AG09309 (cell line): ENCODE measurements at regions not wholly inside any gene's neighbourhood (a gene's known extent, or its start where the extent isn't known, plus 50 kb on each side); places are given as distances from the start of the nearest gene placed in this dataset.

Experiments
- DNase-seq: peaks from one replicate; pipeline ENCODE4 v3.0.0-alpha.2; 2010; ENCODE audit warnings: low read depth
- H3K4me3 ChIP-seq: 2 replicates; pipeline ENCODE4 v1.5.1; 2011; ENCODE audit warnings: mild to moderate bottlenecking, low read depth, low read length, moderate library complexity; ENCODE audit not compliant: control insufficient read depth
- TF ChIP-seq, protein P1 (sequence below): IDR thresholded peaks from 2 replicates; pipeline ENCODE4 v1.5.1; 2011; ENCODE audit warnings: mild to moderate bottlenecking, low read depth, low read length, inconsistent platforms; ENCODE audit not compliant: insufficient read depth, control insufficient read depth; ENCODE audit errors: missing control alignments

DNA sequence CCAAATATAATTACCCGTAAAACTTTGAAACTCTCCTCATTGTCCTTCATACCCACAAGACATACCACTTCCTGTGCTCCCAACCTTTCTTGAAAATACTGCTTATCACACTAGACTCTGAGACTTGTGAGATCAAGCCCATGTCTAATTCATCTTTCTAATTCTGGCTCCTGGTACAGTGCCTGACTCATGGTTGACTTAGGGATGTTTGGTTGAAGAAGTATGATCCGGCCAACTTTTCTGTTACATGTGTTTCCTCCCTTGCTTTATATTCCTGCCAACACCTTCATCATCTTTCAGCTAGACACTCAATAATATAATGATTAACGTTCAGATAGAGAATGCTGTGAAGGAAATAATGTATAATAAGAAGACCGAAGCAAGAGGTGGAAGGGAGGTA, 58.2 kb downstream of the MEX3B start:
- H3K4me3 ChIP-seq: no peak overlapping the region
- DNase-seq: no peak
- TF ChIP-seq, protein P1, sequence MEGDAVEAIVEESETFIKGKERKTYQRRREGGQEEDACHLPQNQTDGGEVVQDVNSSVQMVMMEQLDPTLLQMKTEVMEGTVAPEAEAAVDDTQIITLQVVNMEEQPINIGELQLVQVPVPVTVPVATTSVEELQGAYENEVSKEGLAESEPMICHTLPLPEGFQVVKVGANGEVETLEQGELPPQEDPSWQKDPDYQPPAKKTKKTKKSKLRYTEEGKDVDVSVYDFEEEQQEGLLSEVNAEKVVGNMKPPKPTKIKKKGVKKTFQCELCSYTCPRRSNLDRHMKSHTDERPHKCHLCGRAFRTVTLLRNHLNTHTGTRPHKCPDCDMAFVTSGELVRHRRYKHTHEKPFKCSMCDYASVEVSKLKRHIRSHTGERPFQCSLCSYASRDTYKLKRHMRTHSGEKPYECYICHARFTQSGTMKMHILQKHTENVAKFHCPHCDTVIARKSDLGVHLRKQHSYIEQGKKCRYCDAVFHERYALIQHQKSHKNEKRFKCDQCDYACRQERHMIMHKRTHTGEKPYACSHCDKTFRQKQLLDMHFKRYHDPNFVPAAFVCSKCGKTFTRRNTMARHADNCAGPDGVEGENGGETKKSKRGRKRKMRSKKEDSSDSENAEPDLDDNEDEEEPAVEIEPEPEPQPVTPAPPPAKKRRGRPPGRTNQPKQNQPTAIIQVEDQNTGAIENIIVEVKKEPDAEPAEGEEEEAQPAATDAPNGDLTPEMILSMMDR: no peak

DNA sequence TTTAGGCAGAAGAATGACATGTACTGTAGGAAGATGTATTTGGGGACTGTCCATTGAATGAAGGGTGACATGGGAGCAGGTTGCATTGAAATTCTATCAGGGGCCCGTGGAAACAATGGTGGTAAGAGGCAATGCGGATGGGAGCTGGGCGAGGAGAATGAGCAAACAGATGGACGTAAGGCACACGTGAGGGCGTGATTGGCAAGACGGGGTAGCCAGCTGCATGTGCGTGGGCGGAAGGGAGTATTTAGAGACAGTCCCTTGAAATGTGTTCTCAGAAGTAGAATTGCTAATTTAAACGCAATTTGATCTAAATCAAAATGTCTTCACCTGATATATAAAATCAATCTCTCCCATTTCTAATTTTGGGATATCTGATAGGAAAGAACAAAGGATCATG, 62.3 kb downstream of the MEX3B start:
- TF ChIP-seq, protein P1: no peak
- no peak for DNase-seq
- H3K4me3 ChIP-seq: no peak overlapping the region

DNA sequence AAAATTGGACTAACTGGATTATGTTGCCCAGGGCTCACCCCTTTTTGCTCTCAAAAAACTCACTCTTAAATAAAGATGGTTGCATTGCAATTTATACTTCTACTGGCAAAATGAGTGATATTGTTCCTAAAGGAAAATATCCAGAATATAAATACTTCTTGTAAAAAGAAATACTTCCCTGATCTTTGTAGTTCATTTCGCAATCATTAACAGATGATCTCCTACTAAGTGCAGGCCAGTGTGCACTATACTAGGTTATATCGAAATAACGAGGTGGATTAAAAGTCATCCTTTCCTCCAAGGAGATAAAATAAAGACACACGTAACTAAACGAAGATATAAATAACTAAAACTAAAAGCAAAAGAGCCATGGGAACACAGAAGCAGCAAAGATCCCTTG, 63.0 kb downstream of the MEX3B start:
- no peak for DNase-seq
- TF ChIP-seq, protein P1: no peak
- no peak overlapping the region for H3K4me3 ChIP-seq

DNA sequence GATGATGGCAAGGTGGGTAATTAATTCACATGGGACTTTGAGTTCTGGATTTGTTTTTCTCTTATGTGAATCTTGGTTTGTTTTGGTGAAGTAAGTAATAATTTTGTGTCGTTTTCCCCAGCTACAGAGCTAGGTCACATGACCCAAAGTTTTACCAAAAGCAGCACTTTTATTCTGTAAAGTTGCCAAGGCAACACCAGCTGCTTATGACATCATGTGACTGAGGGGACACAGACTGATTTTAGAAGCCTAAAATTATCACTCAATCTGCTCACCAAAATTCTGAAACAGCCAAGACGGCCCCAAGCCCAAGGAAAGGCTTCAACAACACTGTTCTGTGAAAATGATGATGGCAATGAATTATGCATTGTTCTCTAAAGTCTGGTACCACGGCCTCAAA, 63.9 kb downstream of the MEX3B start:
- no peak for DNase-seq
- H3K4me3 ChIP-seq: no peak overlapping the region
- TF ChIP-seq, protein P1: no peak

DNA sequence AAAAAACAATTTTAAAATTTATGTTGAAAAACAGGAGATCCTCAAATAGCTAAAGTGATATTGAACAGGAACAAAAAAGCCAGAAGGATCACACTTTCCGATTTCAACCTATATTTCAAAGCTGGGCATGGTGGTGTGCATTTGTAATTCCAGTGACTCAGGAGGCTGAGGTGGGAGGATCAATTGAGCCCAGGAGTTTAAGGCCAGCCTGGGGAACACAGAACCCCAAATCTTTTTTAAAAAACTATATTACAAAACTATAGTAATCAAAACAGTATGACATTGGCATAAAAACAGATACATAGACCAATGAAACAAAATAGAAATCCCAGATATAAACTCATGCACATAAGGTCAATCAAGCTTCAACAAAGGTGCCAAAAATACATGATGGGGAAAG, 68.4 kb downstream of the MEX3B start:
- TF ChIP-seq, protein P1: no peak
- DNase-seq: no peak
- no peak overlapping the region for H3K4me3 ChIP-seq

DNA sequence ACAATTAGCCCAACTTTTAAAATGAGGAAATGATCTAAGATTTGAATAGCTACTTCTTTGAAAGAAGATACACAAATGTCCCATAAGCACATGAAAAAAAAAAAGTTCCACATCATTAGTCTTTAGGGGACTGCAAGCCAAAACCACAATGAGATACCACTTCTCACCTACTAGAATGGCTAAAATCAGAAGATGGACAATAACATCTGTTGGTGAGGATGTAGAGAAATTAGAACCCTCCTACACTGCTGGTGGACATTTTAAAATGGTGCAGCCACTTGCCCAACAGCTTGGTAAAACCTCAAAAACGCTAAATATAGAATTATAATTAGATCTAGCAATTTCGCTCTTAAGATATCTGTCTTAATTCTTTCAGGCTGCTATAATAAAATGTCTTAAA, 77.1 kb downstream of the MEX3B start:
- DNase-seq: no peak
- TF ChIP-seq, protein P1: no peak
- H3K4me3 ChIP-seq: no peak overlapping the region

DNA sequence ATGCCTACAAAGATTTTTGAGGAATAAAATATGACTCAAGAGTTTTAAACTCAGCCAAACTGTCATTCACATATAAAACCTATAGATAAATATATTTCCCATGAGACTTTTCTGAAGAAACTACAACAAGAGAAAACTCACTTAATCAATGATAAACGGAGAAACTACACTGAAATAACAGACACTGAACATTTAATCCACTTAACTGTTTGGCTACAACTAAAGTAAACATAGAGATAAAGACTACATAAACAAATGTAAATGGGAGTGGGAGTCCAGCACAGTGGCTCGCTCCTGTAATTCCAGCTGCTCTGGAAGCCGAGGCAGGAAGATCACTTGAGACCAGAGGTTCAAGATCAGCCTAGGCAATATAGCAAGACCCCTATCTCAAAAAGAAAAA, 79.2 kb downstream of the MEX3B start:
- no peak overlapping the region for H3K4me3 ChIP-seq
- DNase-seq: no peak
- TF ChIP-seq, protein P1: no peak
